Skeletal muscle satellite cell (primary cell): ENCODE measurements at regions not wholly inside any gene's neighbourhood (a gene's known extent, or its start where the extent isn't known, plus 50 kb on each side); places are given as distances from the start of the nearest gene placed in this dataset.

Source experiments
- H3K27me3 ChIP-seq: 2 replicates; pipeline ENCODE4 v1.7.0; 2013; ENCODE audit warnings: low read length; ENCODE audit not compliant: control insufficient read depth, insufficient read depth
- H3K36me3 ChIP-seq: 2 replicates; pipeline ENCODE4 v1.7.0; 2013; ENCODE audit warnings: mild to moderate bottlenecking, control low read depth, low read length; ENCODE audit not compliant: insufficient read depth
- H3K4me1 ChIP-seq: 2 replicates; pipeline ENCODE4 v1.7.0; 2013; ENCODE audit warnings: low read length; ENCODE audit not compliant: control insufficient read depth, insufficient read depth
- H3K4me2 ChIP-seq: 2 replicates; pipeline ENCODE4 v1.7.0; 2013; ENCODE audit warnings: mild to moderate bottlenecking, low read length
- H3K4me3 ChIP-seq: 2 replicates; pipeline ENCODE4 v1.7.0; 2013; ENCODE audit warnings: low read length
- H3K9ac ChIP-seq: 2 replicates; pipeline ENCODE4 v1.7.0; 2013; ENCODE audit warnings: mild to moderate bottlenecking, low read depth, low read length, moderate library complexity
- H3K9me3 ChIP-seq: replicated peaks from 2 replicates; pipeline ENCODE4 v1.7.0; 2013; ENCODE audit warnings: mild to moderate bottlenecking, control low read depth, low read length

- Histone ChIP-seq H3K4me1 (peaks cover 35% of the 10 kb centered on the region), H3K4me3 (peak overlapping the region; percentile 46), H3K9ac (peak overlapping the region; percentile 72)
Observed at GRCh38 chr10:31697271-31698180, 231.1 kb downstream of the ARHGAP12 start.

GRCh38 chr10:31694929-31695837, 233.4 kb downstream of the ARHGAP12 start:
- Histone ChIP-seq H3K27me3 (no peaks in the 10 kb centered on the region), H3K4me2 (no peak overlapping the region), H3K36me3 (no peaks in the 10 kb centered on the region), H3K4me1 (peaks cover 31% of the 10 kb centered on the region), H3K9ac (no peak overlapping the region), H3K4me3 (no peak overlapping the region), H3K9me3 (peaks cover under 1% of the 10 kb centered on the region)

More at GRCh38 chr10:31697271-31698180, 231.1 kb downstream of the ARHGAP12 start:
- Histone ChIP-seq H3K36me3 (no peaks in the 10 kb centered on the region), H3K9me3 (no peaks in the 10 kb centered on the region), H3K27me3 (no peaks in the 10 kb centered on the region), H3K4me2 (peak overlapping the region; percentile 76)

GRCh38 chr10:31694126-31694685, 234.4 kb downstream of the ARHGAP12 start:
- Histone ChIP-seq H3K9me3 (peaks cover 4% of the 10 kb centered on the region), H3K4me2 (no peak overlapping the region), H3K36me3 (no peaks in the 10 kb centered on the region), H3K9ac (no peak overlapping the region), H3K4me1 (peaks cover 26% of the 10 kb centered on the region), H3K4me3 (no peak overlapping the region), H3K27me3 (no peaks in the 10 kb centered on the region)

GRCh38 chr10:31693491-31693890, 235.1 kb downstream of the ARHGAP12 start:
- H3K4me1 ChIP-seq = peaks cover 19% of the 10 kb centered on the region
- H3K9me3 ChIP-seq = peaks cover 4% of the 10 kb centered on the region
- H3K4me3 ChIP-seq = no peak overlapping the region
- H3K9ac ChIP-seq = no peak overlapping the region
- H3K4me2 ChIP-seq = no peak overlapping the region
- no peaks in the 10 kb centered on the region for H3K27me3 ChIP-seq
- H3K36me3 ChIP-seq = no peaks in the 10 kb centered on the region

- H3K4me1 ChIP-seq = no peaks in the 10 kb centered on the region
- peaks cover 10% of the 10 kb centered on the region for H3K9me3 ChIP-seq
- no peaks in the 10 kb centered on the region for H3K36me3 ChIP-seq
- H3K4me3 ChIP-seq = no peak overlapping the region
- no peak overlapping the region for H3K4me2 ChIP-seq
- H3K27me3 ChIP-seq = no peaks in the 10 kb centered on the region
- H3K9ac ChIP-seq = no peak overlapping the region
Observed at GRCh38 chr10:31689233-31689632, 239.4 kb downstream of the ARHGAP12 start.

- no peaks in the 10 kb centered on the region for H3K27me3 ChIP-seq
- H3K4me2 ChIP-seq = no peak overlapping the region
- no peak overlapping the region for H3K9ac ChIP-seq
- H3K9me3 ChIP-seq = peaks cover 10% of the 10 kb centered on the region
- H3K4me3 ChIP-seq = no peak overlapping the region
- no peaks in the 10 kb centered on the region for H3K36me3 ChIP-seq
- H3K4me1 ChIP-seq = no peaks in the 10 kb centered on the region
Observed at GRCh38 chr10:31687663-31688482, 240.8 kb downstream of the ARHGAP12 start.

- Histone ChIP-seq H3K4me2 (no peak overlapping the region), H3K4me3 (no peak overlapping the region), H3K27me3 (no peaks in the 10 kb centered on the region), H3K9ac (no peak overlapping the region), H3K36me3 (no peaks in the 10 kb centered on the region), H3K4me1 (no peaks in the 10 kb centered on the region), H3K9me3 (peaks cover 10% of the 10 kb centered on the region)
Observed at GRCh38 chr10:31686599-31686998, 242.0 kb downstream of the ARHGAP12 start.

- no peak overlapping the region for H3K9ac ChIP-seq
- H3K9me3 ChIP-seq = peaks cover 6% of the 10 kb centered on the region
- H3K27me3 ChIP-seq = no peaks in the 10 kb centered on the region
- H3K4me2 ChIP-seq = no peak overlapping the region
- H3K4me1 ChIP-seq = no peaks in the 10 kb centered on the region
- H3K4me3 ChIP-seq = no peak overlapping the region
- H3K36me3 ChIP-seq = no peaks in the 10 kb centered on the region
Observed at GRCh38 chr10:31683682-31684081, 244.9 kb downstream of the ARHGAP12 start.

- no peaks in the 10 kb centered on the region for H3K36me3 ChIP-seq
- H3K4me3 ChIP-seq = no peak overlapping the region
- peaks cover 4% of the 10 kb centered on the region for H3K9me3 ChIP-seq
- H3K9ac ChIP-seq = no peak overlapping the region
- no peak overlapping the region for H3K4me2 ChIP-seq
- H3K4me1 ChIP-seq = no peaks in the 10 kb centered on the region
- H3K27me3 ChIP-seq = no peaks in the 10 kb centered on the region
Observed at GRCh38 chr10:31679936-31680335, 248.7 kb downstream of the ARHGAP12 start.

GRCh38 chr10:31678575-31679516, 249.8 kb downstream of the ARHGAP12 start:
- H3K4me3 ChIP-seq = no peak overlapping the region
- H3K27me3 ChIP-seq = no peaks in the 10 kb centered on the region
- no peaks in the 10 kb centered on the region for H3K4me1 ChIP-seq
- no peaks in the 10 kb centered on the region for H3K36me3 ChIP-seq
- no peak overlapping the region for H3K4me2 ChIP-seq
- H3K9ac ChIP-seq = no peak overlapping the region
- H3K9me3 ChIP-seq = no peaks in the 10 kb centered on the region
